ENCODE measurements at regions not wholly inside any gene's neighbourhood (a gene's known extent, or its start where the extent isn't known, plus 50 kb on each side); places are given as distances from the start of the nearest gene placed in this dataset.

- H3K27me3 ChIP-seq (replicated peaks; ENCODE audit: control insufficient read depth, insufficient read depth, low read length), result no peaks in the 10 kb centered on the region; the same call in 1 of the 2 replicates
- no peak for TF ChIP-seq CTCF (IDR thresholded peaks at IDR 0.05; ENCODE audit: insufficient read depth, low read length, poor library complexity, severe bottlenecking)
- no peaks in the 10 kb centered on the region for H3K36me3 ChIP-seq (ENCODE audit: control insufficient read depth, insufficient read depth, low read length)
- no peak for DNase-seq (ENCODE audit: extremely low read depth, insufficient read length)
- H3K4me3 ChIP-seq (replicated peaks; ENCODE audit: low read depth, low read length), result no peak overlapping the region
Observed at GRCh38 chr3:66715806-66716205, 215.0 kb upstream of the LRIG1 start.

GRCh38 chr3:66717806-66718205 is 217.0 kb upstream of the LRIG1 start:
- no peak overlapping the region for H3K4me3 ChIP-seq (replicated peaks; ENCODE audit: low read depth, low read length)
- TF ChIP-seq CTCF (IDR thresholded peaks at IDR 0.05; ENCODE audit: insufficient read depth, low read length, poor library complexity, severe bottlenecking), result no peak
- H3K36me3 ChIP-seq (ENCODE audit: control insufficient read depth, insufficient read depth, low read length), result no peaks in the 10 kb centered on the region
- no peak for DNase-seq (ENCODE audit: extremely low read depth, insufficient read length)
- H3K27me3 ChIP-seq (replicated peaks; ENCODE audit: control insufficient read depth, insufficient read depth, low read length), result no peaks in the 10 kb centered on the region; the same call in 1 of the 2 replicates

DNA sequence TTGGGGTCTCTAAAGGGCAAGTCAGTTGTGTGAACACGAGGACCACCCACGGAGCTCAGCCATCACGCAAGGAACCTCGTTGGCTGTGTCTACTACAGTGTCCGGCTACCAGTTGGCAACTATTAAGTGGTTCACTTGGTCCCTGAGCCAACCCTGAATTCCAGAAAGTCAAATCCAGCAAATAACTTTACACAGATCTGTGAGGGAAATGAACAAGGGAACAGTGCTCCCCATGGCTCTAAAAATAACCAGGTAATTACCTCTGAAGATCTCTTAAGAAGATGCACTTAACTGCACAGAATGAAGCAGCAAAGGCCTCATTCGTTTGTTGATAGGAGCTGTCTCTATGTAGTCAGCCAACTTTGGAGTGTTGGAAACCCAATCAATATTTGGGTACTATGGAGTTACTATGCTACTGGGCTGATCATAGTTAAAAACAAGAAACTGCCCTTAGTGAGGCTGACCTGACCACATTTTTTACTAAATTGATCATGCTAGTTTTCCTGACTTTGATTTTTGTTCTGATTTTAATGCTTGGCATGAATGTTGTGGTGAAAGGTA is 219.1 kb upstream of the LRIG1 start:
- no peak for DNase-seq (ENCODE audit: extremely low read depth, insufficient read length)
- Histone ChIP-seq H3K27me3 (replicated peaks; ENCODE audit: control insufficient read depth, insufficient read depth, low read length) (no peaks in the 10 kb centered on the region), H3K4me3 (replicated peaks; ENCODE audit: low read depth, low read length) (no peak overlapping the region), H3K36me3 (ENCODE audit: control insufficient read depth, insufficient read depth, low read length) (no peaks in the 10 kb centered on the region)
- no peak for TF ChIP-seq CTCF (IDR thresholded peaks at IDR 0.05; ENCODE audit: insufficient read depth, low read length, poor library complexity, severe bottlenecking)

- TF ChIP-seq CTCF (IDR thresholded peaks at IDR 0.05; ENCODE audit: insufficient read depth, low read length, poor library complexity, severe bottlenecking), result no peak
Observed at GRCh38 chr3:66720508-66720907, 219.7 kb upstream of the LRIG1 start.

GRCh38 chr3:66722675-66723074 is 221.9 kb upstream of the LRIG1 start:
- Histone ChIP-seq H3K4me3 (replicated peaks; ENCODE audit: low read depth, low read length) (no peak overlapping the region), H3K27me3 (replicated peaks; ENCODE audit: control insufficient read depth, insufficient read depth, low read length) (no peaks in the 10 kb centered on the region), H3K36me3 (ENCODE audit: control insufficient read depth, insufficient read depth, low read length) (no peaks in the 10 kb centered on the region)
- TF ChIP-seq CTCF (IDR thresholded peaks at IDR 0.05; ENCODE audit: insufficient read depth, low read length, poor library complexity, severe bottlenecking), result no peak
- no peak for DNase-seq (ENCODE audit: extremely low read depth, insufficient read length)

More at GRCh38 chr3:66720508-66720907, 219.7 kb upstream of the LRIG1 start:
- DNase-seq (ENCODE audit: extremely low read depth, insufficient read length), result no peak
- Histone ChIP-seq H3K4me3 (replicated peaks; ENCODE audit: low read depth, low read length) (no peak overlapping the region), H3K36me3 (ENCODE audit: control insufficient read depth, insufficient read depth, low read length) (no peaks in the 10 kb centered on the region), H3K27me3 (replicated peaks; ENCODE audit: control insufficient read depth, insufficient read depth, low read length) (no peaks in the 10 kb centered on the region)

GRCh38 chr3:66723231-66723630 is 222.4 kb upstream of the LRIG1 start:
- Histone ChIP-seq H3K4me3 (replicated peaks; ENCODE audit: low read depth, low read length) (no peak overlapping the region), H3K36me3 (ENCODE audit: control insufficient read depth, insufficient read depth, low read length) (no peaks in the 10 kb centered on the region), H3K27me3 (replicated peaks; ENCODE audit: control insufficient read depth, insufficient read depth, low read length) (no peaks in the 10 kb centered on the region)
- DNase-seq (ENCODE audit: extremely low read depth, insufficient read length), result no peak
- no peak for TF ChIP-seq CTCF (IDR thresholded peaks at IDR 0.05; ENCODE audit: insufficient read depth, low read length, poor library complexity, severe bottlenecking)

Data from GM06990 (cell line).